ENCODE measurements at regions not wholly inside any gene's neighbourhood (a gene's known extent, or its start where the extent isn't known, plus 50 kb on each side); places are given as distances from the start of the nearest gene placed in this dataset.

- TF ChIP-seq CTCF (IDR thresholded peaks at IDR 0.05; ENCODE audit: insufficient read depth, low read depth, low read length) (no peak), EZH2 (IDR thresholded peaks at IDR 0.05; ENCODE audit: insufficient read depth, low read length) (no peak)
Observed at GRCh38 chr4:79473439-79473724, 65.4 kb upstream of the GK2 start.

All from astrocyte (in vitro differentiated cells and primary cell).